Neural progenitor cell (in vitro differentiated cells): ENCODE measurements at regions not wholly inside any gene's neighbourhood (a gene's known extent, or its start where the extent isn't known, plus 50 kb on each side); places are given as distances from the start of the nearest gene placed in this dataset.

Experiments used
- DNase-seq: peaks from one replicate; pipeline ENCODE4 v3.0.0-alpha.2; 2016; ENCODE audit warnings: low spot score
- H2AFZ ChIP-seq: fragments of 200-600 bp; sonication (generic); replicated peaks from 2 replicates; pipeline ENCODE4 v1.6.1; 2016; ENCODE audit warnings: antibody characterized with exemption
- H3F3A ChIP-seq: fragments of 200-600 bp; sonication (generic); 2 replicates; pipeline ENCODE4 v1.6.1; 2016; ENCODE audit warnings: antibody characterized with exemption, low read depth
- H3K27ac ChIP-seq: fragments of 200-600 bp; sonication (generic); 2 replicates; pipeline ENCODE4 v1.5.1; 2016; ENCODE audit warnings: mild to moderate bottlenecking
- H3K27me3 ChIP-seq: fragments of 200-600 bp; sonication (generic); 2 replicates; pipeline ENCODE4 v1.6.1; 2016; ENCODE audit warnings: mild to moderate bottlenecking, moderate library complexity
- H3K36me3 ChIP-seq: fragments of 200-600 bp; sonication (generic); 2 replicates; pipeline ENCODE4 v1.5.1; 2016
- H3K4me1 ChIP-seq: fragments of 200-600 bp; sonication (generic); 2 replicates; pipeline ENCODE4 v1.6.1; 2016; ENCODE audit warnings: mixed run types
- H3K4me2 ChIP-seq: fragments of 200-600 bp; sonication (generic); 2 replicates; pipeline ENCODE4 v1.6.1; 2016
- H3K4me3 ChIP-seq: fragments of 200-600 bp; sonication (generic); 2 replicates; pipeline ENCODE4 v1.5.1; 2016
- H3K79me2 ChIP-seq: fragments of 200-600 bp; sonication (generic); 2 replicates; pipeline ENCODE4 v1.6.1; 2016; ENCODE audit warnings: low read depth
- H3K9ac ChIP-seq: fragments of 200-600 bp; sonication (generic); 2 replicates; pipeline ENCODE4 v1.6.1; 2016
- H3K9me3 ChIP-seq: fragments of 200-600 bp; sonication (generic); 2 replicates; pipeline ENCODE4 v1.5.1; 2016; ENCODE audit warnings: low read depth
- H4K20me1 ChIP-seq: fragments of 200-600 bp; sonication (generic); 2 replicates; pipeline ENCODE4 v1.6.1; 2016; ENCODE audit warnings: low read depth
- H3K27ac Mint-ChIP-seq: 3 replicates; pipeline ENCODE4 v1.8.0; 2021; ENCODE audit warnings: mixed read lengths
- H3K27me3 Mint-ChIP-seq: 2 replicates; pipeline ENCODE4 v1.8.0; 2022; ENCODE audit warnings: low read depth, mild to moderate bottlenecking, inconsistent platforms, moderate library complexity, mixed read lengths; ENCODE audit not compliant: insufficient read depth
- H3K36me3 Mint-ChIP-seq: 3 replicates; pipeline ENCODE4 v1.8.0; 2021; ENCODE audit warnings: mixed read lengths
- H3K4me1 Mint-ChIP-seq: 3 replicates; pipeline ENCODE4 v1.8.0; 2021; ENCODE audit warnings: mixed read lengths
- H3K4me3 Mint-ChIP-seq: 3 replicates; pipeline ENCODE4 v1.8.0; 2021; ENCODE audit warnings: mild to moderate bottlenecking, moderate library complexity, mixed read lengths
- H3K9me3 Mint-ChIP-seq: 3 replicates; pipeline ENCODE4 v1.8.0; 2020; ENCODE audit warnings: mixed read lengths
- EZH2 ChIP-seq: fragments of 200-600 bp; sonication (generic); IDR thresholded peaks from 2 replicates; pipeline ENCODE4 v1.6.1; 2017; ENCODE audit warnings: antibody characterized with exemption, mild to moderate bottlenecking, moderate library complexity
- EZH2phosphoT487 ChIP-seq: fragments of 200-600 bp; sonication (generic); IDR thresholded peaks from 2 replicates; pipeline ENCODE4 v1.6.1; 2017; ENCODE audit warnings: antibody characterized with exemption
- TF ChIP-seq, protein P1 (sequence below): fragments of 200-600 bp; sonication (generic); IDR thresholded peaks from 2 replicates; pipeline ENCODE4 v1.5.1; 2017; ENCODE audit warnings: antibody characterized with exemption, mild to moderate bottlenecking

DNA sequence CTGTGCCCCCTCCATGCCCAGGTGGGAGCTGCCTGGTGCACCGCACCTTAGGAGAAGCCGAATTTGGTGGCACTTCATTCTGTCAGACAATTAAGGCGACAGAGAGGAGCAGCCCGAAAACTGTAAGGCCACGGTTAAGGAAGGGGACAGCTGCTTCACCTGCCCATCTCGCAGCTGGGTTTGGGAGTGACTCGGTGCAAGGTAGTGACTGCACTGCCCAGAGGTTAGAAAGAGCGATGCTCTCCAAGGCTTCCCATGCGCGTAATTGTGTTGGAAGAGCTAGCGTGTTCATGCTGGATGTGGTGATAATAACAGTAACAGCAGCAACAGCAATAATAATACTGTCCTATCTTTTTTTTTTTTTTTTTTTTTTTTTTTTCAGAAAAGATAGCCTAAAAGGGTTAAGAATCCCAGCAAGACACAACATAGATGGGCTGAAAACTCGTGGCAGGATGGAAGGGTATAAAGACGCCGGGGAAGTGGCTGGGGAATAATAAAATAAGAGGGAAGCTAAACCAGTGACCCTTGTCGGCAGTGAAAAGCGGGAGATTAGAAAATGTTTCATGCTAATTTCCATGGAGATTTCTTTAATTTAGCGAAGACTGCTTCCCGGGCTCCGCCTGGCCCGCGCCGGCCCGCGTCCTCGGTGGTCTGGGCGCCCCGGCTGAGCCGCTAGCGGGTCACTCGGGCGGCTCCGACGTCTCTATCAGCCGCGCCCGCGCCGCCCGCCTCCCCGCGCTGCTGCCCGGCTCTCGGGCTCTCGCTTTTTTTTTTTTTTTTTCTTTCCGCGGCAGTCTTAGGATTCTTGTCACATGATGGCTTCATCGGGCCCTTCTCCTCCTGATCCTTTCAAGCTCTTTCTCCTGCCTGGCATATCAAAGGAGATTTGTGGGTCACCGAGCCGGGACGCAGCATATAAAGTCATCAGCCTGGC lies 617.1 kb downstream of the NR2F2 start:
- H3K9ac ChIP-seq = no peak overlapping the region
- H4K20me1 ChIP-seq = no peaks in the 10 kb centered on the region
- TF ChIP-seq EZH2 (peak; percentile 51), EZH2phosphoT487 (peak; percentile 32)
- TF ChIP-seq, protein P1, sequence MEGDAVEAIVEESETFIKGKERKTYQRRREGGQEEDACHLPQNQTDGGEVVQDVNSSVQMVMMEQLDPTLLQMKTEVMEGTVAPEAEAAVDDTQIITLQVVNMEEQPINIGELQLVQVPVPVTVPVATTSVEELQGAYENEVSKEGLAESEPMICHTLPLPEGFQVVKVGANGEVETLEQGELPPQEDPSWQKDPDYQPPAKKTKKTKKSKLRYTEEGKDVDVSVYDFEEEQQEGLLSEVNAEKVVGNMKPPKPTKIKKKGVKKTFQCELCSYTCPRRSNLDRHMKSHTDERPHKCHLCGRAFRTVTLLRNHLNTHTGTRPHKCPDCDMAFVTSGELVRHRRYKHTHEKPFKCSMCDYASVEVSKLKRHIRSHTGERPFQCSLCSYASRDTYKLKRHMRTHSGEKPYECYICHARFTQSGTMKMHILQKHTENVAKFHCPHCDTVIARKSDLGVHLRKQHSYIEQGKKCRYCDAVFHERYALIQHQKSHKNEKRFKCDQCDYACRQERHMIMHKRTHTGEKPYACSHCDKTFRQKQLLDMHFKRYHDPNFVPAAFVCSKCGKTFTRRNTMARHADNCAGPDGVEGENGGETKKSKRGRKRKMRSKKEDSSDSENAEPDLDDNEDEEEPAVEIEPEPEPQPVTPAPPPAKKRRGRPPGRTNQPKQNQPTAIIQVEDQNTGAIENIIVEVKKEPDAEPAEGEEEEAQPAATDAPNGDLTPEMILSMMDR = no peak
- Mint-ChIP-seq H3K4me1 (peaks cover 32% of the 10 kb centered on the region), H3K9me3 (peaks cover 6% of the 10 kb centered on the region), H3K27me3 (peaks cover 40% of the 10 kb centered on the region), H3K36me3 (no peaks in the 10 kb centered on the region), H3K4me3 (peak overlapping the region; percentile 80), H3K27ac (no peak overlapping the region)
- DNase-seq = peak; percentile 86
- H3K4me1 ChIP-seq = peaks cover 5% of the 10 kb centered on the region
- no peaks in the 10 kb centered on the region for H3K36me3 ChIP-seq
- H3K9me3 ChIP-seq = no peaks in the 10 kb centered on the region
- peaks cover 40% of the 10 kb centered on the region for H3K27me3 ChIP-seq
- H3K4me2 ChIP-seq = peak overlapping the region; percentile 83
- no peaks in the 10 kb centered on the region for H3K79me2 ChIP-seq
- H3F3A ChIP-seq = peaks cover 8% of the 10 kb centered on the region
- H3K4me3 ChIP-seq = peak overlapping the region; percentile 54
- peak overlapping the region; percentile 78 for H2AFZ ChIP-seq
- H3K27ac ChIP-seq = no peak overlapping the region

GRCh38 chr15:96948981-96949380 lies 618.5 kb downstream of the NR2F2 start:
- no peak overlapping the region for H3K4me2 ChIP-seq
- H4K20me1 ChIP-seq = no peaks in the 10 kb centered on the region
- H3K27ac Mint-ChIP-seq = no peak overlapping the region
- TF ChIP-seq EZH2 = no peak
- no peak for TF ChIP-seq EZH2phosphoT487
- TF ChIP-seq, protein P1 = no peak
- no peaks in the 10 kb centered on the region for H3K36me3 Mint-ChIP-seq
- H3K27me3 ChIP-seq = peaks cover 40% of the 10 kb centered on the region
- no peak overlapping the region for H3K27ac ChIP-seq
- H3K9me3 Mint-ChIP-seq = peaks cover 6% of the 10 kb centered on the region
- H3K4me1 Mint-ChIP-seq = peaks cover 32% of the 10 kb centered on the region
- peaks cover 46% of the 10 kb centered on the region for H3K27me3 Mint-ChIP-seq
- no peak overlapping the region for H3K4me3 ChIP-seq
- H3K4me1 ChIP-seq = peaks cover 5% of the 10 kb centered on the region
- H3K4me3 Mint-ChIP-seq = no peak overlapping the region
- H3K36me3 ChIP-seq = no peaks in the 10 kb centered on the region
- peaks cover 8% of the 10 kb centered on the region for H3F3A ChIP-seq
- H3K79me2 ChIP-seq = no peaks in the 10 kb centered on the region
- no peak overlapping the region for H3K9ac ChIP-seq
- peak overlapping the region; percentile 78 for H2AFZ ChIP-seq
- no peaks in the 10 kb centered on the region for H3K9me3 ChIP-seq
- DNase-seq = no peak

- no peaks in the 10 kb centered on the region for H3K9me3 ChIP-seq
- H3K27me3 ChIP-seq = no peaks in the 10 kb centered on the region
- H3K9me3 Mint-ChIP-seq = no peaks in the 10 kb centered on the region
- no peak overlapping the region for H3K9ac ChIP-seq
- H3K36me3 ChIP-seq = no peaks in the 10 kb centered on the region
- no peak for TF ChIP-seq EZH2phosphoT487
- TF ChIP-seq, protein P1 = no peak
- TF ChIP-seq EZH2 = no peak
- no peaks in the 10 kb centered on the region for H3F3A ChIP-seq
- H3K4me3 Mint-ChIP-seq = no peak overlapping the region
- H3K79me2 ChIP-seq = no peaks in the 10 kb centered on the region
- no peak for DNase-seq
- H4K20me1 ChIP-seq = no peaks in the 10 kb centered on the region
- no peak overlapping the region for H3K4me2 ChIP-seq
- H3K4me1 Mint-ChIP-seq = no peaks in the 10 kb centered on the region
- H3K27ac ChIP-seq = no peak overlapping the region
- peaks cover 6% of the 10 kb centered on the region for H3K27me3 Mint-ChIP-seq
- no peaks in the 10 kb centered on the region for H3K36me3 Mint-ChIP-seq
- H3K4me3 ChIP-seq = no peak overlapping the region
- no peak overlapping the region for H3K27ac Mint-ChIP-seq
- no peak overlapping the region for H2AFZ ChIP-seq
- peaks cover 6% of the 10 kb centered on the region for H3K4me1 ChIP-seq
Observed at GRCh38 chr15:96958721-96959120, 628.2 kb downstream of the NR2F2 start.
